NB4 (cell line): ENCODE measurements at regions not wholly inside any gene's neighbourhood (a gene's known extent, or its start where the extent isn't known, plus 50 kb on each side); places are given as distances from the start of the nearest gene placed in this dataset.

Experiments used
- DNase-seq: peaks from one replicate; pipeline ENCODE4 v3.0.0; 2010; ENCODE audit warnings: low read depth
- H3K4me3 ChIP-seq: one replicate; pipeline ENCODE4 v1.5.1; 2011; ENCODE audit warnings: mild to moderate bottlenecking, low read depth, low read length, moderate library complexity
- MYC ChIP-seq: IDR thresholded peaks from 2 replicates; pipeline ENCODE4 v1.6.1; 2011; ENCODE audit warnings: low read depth, low read length
- POLR2A ChIP-seq: IDR thresholded peaks from 2 replicates; pipeline ENCODE4 v1.6.1; 2011; ENCODE audit warnings: mild to moderate bottlenecking; ENCODE audit not compliant: insufficient read length; ENCODE audit errors: extremely low read depth
- TF ChIP-seq, protein P1 (sequence below): IDR thresholded peaks from one replicate; pipeline ENCODE4 v1.5.1; 2012; ENCODE audit warnings: low read depth, low read length
- TF ChIP-seq, protein P2 (sequence below): IDR thresholded peaks from 2 replicates; pipeline ENCODE4 v1.6.1; 2011; ENCODE audit warnings: low read depth, low read length

DNA sequence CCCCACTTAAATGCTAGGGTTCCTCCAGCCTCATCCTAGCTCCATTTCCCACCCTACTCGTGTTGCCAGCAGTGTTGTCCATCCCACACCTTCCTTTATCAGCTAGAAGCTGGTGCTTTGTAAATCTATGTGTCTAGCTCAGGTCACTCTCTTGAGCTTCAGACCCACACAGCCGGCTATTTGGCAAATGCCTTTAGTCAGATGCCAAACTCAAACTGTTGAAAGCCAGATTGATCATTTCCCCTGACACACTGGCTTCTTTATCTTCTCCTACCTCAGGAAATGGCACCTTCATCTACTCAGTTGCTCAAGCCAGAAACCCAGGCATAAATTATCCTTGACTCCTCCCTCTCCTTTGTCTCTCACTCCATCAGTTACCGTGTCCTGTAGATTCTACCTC is 61.5 kb upstream of the TPM1 start:
- TF ChIP-seq, protein P1, sequence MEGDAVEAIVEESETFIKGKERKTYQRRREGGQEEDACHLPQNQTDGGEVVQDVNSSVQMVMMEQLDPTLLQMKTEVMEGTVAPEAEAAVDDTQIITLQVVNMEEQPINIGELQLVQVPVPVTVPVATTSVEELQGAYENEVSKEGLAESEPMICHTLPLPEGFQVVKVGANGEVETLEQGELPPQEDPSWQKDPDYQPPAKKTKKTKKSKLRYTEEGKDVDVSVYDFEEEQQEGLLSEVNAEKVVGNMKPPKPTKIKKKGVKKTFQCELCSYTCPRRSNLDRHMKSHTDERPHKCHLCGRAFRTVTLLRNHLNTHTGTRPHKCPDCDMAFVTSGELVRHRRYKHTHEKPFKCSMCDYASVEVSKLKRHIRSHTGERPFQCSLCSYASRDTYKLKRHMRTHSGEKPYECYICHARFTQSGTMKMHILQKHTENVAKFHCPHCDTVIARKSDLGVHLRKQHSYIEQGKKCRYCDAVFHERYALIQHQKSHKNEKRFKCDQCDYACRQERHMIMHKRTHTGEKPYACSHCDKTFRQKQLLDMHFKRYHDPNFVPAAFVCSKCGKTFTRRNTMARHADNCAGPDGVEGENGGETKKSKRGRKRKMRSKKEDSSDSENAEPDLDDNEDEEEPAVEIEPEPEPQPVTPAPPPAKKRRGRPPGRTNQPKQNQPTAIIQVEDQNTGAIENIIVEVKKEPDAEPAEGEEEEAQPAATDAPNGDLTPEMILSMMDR = no peak
- TF ChIP-seq POLR2A (no peak), MYC (no peak)
- TF ChIP-seq, protein P2, sequence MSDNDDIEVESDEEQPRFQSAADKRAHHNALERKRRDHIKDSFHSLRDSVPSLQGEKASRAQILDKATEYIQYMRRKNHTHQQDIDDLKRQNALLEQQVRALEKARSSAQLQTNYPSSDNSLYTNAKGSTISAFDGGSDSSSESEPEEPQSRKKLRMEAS = no peak
- DNase-seq = no peak
- H3K4me3 ChIP-seq = no peak overlapping the region

DNA sequence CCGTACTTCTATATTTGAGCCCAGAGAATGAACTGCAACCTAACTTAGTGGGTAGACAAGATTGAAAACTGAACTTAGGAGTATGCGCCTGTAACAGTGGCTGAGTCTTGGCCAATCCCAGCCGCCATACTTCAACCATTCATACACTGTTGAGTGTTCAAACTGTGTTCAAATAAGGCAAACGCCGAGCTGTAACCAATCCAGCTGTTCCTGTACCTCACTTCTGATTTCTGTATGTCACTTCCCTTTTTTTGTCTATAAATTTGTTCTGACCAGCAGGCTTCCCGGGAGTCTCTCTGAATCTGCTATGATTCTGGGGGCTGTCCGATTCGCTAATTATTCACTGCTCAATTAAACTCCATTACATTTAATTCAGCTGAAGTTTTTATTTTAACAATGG is 58.6 kb upstream of the TPM1 start:
- DNase-seq = peak; percentile 15
- H3K4me3 ChIP-seq = no peak overlapping the region
- TF ChIP-seq, protein P1 = no peak
- TF ChIP-seq MYC (no peak), POLR2A (no peak)
- TF ChIP-seq, protein P2 = no peak

DNA sequence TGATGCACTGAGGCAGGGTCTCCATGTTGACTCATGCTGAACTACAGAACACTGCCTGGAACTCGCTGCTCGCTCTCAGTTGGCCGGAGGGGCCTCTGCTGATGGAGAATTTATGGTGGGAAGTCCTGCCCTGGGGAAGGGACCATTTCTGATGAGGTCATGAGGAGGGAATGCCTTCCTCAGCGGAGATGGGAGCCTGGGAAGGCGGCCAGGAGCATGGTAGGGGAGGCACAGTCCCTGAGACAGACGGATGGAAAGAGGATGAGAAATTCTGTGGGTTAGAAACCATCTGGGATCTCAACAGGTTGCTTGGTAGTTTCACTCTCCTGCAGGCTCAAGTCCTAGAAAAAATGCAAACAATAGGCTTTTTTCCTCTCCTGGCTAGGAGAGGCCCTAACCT is 56.8 kb upstream of the TPM1 start:
- no peak for DNase-seq
- H3K4me3 ChIP-seq = no peak overlapping the region
- TF ChIP-seq, protein P2 = no peak
- TF ChIP-seq POLR2A (no peak), MYC (no peak)
- TF ChIP-seq, protein P1 = no peak

DNA sequence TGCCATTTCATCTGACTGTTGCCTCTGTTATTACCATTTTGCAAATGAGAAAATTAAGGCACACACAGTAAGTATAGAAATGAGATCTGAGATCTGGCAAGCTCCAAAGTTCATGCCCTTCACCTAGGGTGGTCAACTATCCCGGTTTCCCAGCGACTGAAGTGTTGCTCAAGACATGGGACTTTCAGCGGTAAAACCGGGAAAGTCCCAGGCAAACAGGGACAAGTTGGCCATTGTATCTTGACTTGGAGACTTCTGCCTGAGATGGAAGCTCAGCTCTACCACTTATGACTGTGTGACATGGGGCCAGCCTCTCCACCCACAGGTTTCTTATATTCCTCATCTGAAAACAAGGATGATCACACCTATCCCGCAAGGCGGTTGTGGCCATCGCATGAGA is 55.6 kb upstream of the TPM1 start:
- TF ChIP-seq POLR2A = no peak
- no peak overlapping the region for H3K4me3 ChIP-seq
- no peak for DNase-seq

DNA sequence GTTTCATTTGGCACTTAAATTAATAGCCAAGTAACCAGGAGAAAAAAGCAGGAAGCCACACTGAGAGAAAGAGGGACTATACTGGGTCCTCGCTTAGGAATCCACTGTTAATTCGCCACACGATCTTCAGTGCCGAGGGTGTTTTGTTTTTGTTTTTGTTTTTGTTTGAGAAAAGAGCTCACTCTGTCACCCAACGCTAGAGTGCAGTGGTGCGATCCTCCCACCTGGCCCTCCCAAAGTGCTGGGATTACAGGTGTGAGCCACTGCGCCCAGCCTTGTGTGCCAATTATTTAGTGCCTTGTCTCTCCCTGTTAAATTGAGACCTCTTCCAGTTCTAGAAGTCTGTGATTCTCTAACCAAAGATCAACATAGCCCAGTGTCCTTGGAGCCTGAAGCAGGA is 53.8 kb upstream of the TPM1 start:
- TF ChIP-seq MYC (no peak), POLR2A (no peak)
- TF ChIP-seq, protein P2 = no peak
- TF ChIP-seq, protein P1 = no peak
- no peak overlapping the region for H3K4me3 ChIP-seq
- DNase-seq = no peak

DNA sequence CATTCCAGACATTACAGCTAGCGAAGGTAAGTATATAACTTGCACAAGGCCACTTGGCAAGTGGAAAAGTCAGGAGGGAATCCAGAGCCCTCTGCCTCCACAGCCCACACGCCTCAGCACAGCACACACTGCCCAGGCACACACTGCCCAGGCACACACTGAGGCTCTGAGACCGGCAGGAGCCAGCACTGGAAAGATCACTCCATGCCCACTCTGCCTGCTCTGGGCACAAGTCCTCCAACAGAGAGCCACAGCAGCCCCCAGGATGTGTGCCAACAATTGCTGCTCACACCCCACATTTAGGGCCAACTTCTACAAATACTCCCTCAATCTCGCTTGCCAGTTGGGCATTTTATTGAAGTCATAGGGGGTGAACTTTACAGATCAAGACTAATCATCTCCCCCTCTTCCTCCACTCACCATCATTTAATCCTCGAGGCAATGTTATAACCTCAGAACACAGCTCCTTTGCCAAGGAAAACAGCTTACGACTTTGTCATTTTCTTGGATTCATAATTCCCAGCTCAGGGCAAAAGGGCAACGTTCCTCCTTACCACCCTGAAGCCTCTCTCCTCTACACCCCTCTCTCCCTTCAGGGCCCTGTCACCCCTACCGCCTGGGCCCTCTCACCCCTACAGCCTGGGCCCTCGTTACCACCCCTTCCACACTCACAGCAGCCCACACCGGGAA is 53.0 kb upstream of the TPM1 start:
- H3K4me3 ChIP-seq = no peak overlapping the region
- no peak for DNase-seq
- no peak for TF ChIP-seq MYC
- no peak for TF ChIP-seq POLR2A
- TF ChIP-seq, protein P1 = no peak
- TF ChIP-seq, protein P2 = no peak
